KG1 (cell line): ENCODE measurements at regions not wholly inside any gene's neighbourhood (a gene's known extent, or its start where the extent isn't known, plus 50 kb on each side); places are given as distances from the start of the nearest gene placed in this dataset.

Source experiments
- DNase-seq: peaks from one replicate; lab custom pipeline; 2025; lab: John Stamatoyannopoulos, UW

GRCh38 chr10:92790440-92790839 is 57.9 kb upstream of the EXOC6 start:
- DNase-seq: no peak

GRCh38 chr10:92792661-92793060 is 55.7 kb upstream of the EXOC6 start:
- no peak for DNase-seq
